ENCODE measurements at regions not wholly inside any gene's neighbourhood (a gene's known extent, or its start where the extent isn't known, plus 50 kb on each side); places are given as distances from the start of the nearest gene placed in this dataset.

DNA sequence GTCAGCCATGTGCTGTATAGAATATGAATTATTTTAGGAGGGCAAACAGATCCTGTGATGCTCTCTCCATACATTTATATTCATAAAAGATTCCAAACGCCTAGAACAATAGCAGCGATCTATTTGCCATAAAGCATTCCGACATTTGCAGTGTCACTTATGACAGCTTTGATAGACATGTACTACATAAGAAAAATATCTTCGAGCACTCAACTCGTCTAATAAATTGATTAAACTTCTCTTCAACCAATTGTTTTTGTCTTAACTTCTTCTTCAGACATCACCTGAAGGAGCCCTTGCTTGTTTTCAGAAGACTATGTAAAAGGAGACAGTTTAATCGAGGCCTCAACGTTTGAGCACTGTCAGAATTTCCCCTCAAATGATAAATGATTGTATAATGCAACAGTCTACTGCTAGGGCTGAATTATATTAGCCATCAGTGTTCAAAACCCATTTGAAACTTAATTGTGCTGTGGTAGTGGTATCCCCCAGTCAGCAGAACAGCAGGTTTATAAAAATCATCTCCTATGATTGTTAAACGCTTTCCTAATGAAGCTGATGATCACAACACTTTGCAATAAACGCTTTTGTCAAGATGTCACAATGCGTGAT lies 158.0 kb upstream of the MGMT start:
- DNase-seq (ENCODE audit: extremely low read depth, low read depth), result no peak

DNA sequence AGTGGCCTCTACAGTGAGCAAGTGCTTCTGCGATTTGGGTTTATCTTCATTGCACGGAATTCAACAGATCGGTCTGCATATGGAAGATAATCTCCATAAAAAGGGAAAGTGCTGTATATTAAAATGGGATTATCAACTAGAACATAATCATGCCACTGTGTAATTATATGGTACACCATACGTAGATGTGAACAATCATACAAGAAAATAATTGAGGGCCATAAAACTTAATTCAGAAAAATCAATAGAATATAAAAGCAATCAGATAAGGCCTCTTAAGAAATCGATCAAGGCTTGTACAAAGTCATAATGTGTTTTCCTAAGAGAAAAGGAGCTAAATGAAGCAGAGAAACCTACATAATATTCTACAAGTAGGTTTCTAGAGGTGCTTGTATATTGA lies 157.5 kb upstream of the MGMT start:
- no peak for DNase-seq (ENCODE audit: extremely low read depth, low read depth)

DNA sequence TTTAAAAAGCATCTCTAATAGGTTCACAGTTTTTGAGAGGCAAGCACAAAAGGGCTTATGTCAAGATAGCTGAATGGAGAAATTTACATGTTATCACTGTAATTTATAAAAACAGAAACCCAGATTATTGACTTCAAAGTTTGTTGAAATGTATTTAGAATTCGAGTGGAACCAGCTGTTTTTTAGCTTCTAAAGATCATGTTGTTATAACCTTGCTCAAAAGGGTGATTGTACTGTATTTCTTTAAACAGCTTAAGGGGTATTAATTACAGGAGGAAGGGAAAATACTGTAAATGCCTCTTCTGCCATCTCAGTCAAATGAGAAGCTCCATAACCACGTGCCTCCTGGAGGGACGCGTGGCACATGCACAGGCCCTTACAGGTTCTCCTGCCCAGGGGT lies 156.2 kb upstream of the MGMT start:
- no peak for DNase-seq (ENCODE audit: extremely low read depth, low read depth)

DNA sequence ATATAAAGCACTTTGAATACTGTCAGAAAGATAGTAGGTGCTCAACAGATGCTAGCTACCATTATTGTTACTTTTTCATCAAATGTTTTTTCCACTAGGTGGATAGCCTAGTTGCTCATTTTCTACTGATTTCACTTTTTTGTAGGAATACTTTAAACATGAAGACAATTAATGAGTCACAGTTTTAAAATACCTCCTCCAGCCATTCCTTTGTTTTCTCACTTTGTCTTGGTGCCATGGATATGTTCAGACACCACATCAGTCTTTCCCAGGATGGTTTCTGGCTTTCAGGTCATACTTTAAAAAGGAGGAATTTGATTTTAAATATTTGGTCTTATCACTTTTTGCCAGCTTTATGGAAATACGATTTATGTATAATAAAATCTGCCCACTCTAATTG lies 147.1 kb upstream of the MGMT start:
- DNase-seq (ENCODE audit: extremely low read depth, low read depth), result no peak

DNA sequence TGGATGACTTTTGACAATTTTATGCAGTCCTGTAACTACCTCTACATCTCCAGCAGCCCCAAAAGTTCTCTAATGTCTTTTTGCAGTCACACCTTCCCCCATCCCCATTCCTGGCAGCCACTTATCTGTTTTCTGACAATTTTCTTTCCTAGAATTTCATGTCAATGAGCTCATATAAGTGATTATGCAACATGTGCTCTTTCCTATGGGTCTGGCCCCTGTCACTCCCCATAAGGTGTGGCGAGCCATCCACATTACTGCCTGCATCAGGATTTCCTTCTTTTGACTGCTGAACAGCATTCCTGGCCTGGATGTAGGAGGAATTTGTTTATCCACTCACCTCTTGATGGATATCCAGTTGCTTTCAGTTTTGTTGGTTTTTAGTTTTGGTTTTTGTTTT lies 146.7 kb upstream of the MGMT start:
- no peak for DNase-seq (ENCODE audit: extremely low read depth, low read depth)

DNA sequence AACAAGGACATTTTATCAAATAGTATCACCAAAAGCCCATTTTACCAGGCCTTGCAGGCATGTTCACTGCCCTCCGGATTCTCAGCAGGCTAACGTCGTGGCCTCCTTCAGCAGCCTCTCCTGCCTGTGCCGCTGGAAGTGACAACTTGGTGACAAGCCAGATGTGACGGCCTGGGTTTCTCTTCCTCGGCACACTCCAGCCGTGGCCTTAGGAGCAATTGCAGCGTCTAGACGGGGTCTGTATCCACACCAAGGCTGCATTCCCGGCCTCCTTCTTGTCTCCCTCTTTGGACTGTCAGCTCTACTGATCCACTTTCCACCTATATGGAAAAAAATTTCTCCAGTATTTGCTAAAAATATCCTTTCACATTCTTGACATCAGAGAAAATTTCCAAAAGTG lies 145.3 kb upstream of the MGMT start:
- no peak for DNase-seq (ENCODE audit: extremely low read depth, low read depth)

DNA sequence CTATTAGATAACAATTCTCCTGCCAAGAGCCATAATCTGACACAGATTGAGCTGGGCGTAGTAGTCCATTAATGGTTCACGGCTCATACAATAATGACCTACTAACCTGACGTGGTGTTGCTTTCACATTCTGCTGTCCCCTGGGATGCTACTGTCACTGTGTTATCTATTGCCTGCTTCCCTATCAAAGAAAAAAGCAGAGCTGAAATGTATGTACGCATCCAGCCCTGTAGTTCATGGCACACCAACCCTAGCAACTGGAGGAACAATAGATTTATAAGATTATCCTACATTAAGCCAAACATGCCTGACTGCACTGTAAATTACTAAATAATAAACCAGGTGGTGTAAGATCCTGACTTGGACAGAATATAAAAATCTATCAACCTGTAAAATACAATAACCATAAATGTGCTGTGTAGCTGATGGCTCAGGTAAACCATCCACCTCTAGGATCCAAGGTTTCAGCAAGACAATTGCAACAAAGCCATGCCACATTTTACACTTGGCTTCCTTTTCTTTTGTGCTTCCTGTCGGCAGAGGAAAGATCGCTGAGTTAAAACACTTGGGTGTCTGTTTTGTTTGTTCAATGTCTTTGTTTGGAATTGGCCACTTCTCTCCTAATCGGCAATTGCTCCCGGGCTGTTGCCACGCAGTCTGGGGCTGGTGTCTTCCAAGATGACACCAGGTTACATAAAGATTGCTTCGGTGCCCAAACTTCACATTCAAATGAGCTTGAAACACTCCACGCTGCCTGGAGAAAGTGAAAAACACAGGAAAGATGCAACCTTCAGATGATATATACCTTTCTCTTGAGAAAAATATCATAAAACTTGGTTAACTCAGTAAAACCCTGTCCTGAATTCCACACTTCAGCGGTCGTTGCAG lies 143.9 kb upstream of the MGMT start:
- no peak for DNase-seq (ENCODE audit: extremely low read depth, low read depth)

DNA sequence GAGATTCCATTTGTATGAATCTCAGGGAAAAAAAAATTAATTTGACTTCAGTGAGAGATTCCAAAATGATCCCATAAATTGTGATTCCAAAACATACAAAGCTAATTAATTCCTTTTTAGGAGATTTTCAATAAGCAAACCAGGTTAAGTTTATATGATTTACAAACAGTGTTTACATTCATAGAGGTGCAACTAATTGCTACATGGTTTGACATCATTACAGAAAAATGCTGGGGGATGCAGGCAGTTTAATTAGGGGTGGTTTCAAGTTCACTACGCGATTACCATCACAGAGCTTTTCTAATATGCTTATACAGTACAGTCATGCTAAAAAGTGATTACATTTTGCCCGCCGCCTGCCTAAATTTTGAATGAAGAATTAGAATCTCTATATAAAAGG lies 143.2 kb upstream of the MGMT start:
- no peak for DNase-seq (ENCODE audit: extremely low read depth, low read depth)

DNA sequence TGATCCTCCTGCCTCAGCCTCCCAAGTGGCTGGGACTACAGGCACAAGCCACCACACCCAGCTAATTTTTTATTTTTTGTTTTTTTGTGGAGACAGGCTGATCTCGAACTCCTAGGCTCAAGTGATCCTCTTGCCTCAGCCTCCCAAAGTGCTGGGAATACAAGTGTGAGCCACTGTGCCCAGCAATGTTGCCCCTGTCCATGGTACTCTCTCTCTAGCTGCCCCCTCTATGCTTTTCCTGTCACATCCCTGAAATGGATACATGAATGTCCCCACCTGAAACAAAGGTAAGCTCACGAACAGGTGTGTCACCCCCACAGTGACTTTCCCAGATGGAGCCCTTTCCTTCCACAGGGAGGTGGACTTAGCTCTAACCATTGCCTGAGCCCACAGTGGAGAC lies 141.1 kb upstream of the MGMT start:
- DNase-seq (ENCODE audit: extremely low read depth, low read depth), result no peak

DNA sequence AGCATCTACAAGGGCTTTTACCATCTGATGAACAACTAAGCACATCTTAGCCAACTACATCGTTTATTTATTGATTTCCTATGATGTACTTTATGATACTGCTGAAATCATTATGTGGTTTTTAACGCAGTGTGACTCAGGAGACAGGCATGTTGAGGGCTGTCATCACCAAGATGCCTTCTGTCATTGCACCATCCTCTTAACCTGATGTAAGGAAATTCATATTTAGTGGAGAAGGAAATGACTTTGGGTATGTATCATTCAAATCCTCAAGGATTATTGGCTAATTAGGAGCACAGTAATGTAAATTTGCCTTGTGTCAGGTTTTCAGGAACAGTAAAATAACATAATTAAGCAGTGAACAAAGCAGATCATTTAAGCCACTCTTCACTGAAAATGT lies 138.5 kb upstream of the MGMT start:
- no peak for DNase-seq (ENCODE audit: extremely low read depth, low read depth)

DNA sequence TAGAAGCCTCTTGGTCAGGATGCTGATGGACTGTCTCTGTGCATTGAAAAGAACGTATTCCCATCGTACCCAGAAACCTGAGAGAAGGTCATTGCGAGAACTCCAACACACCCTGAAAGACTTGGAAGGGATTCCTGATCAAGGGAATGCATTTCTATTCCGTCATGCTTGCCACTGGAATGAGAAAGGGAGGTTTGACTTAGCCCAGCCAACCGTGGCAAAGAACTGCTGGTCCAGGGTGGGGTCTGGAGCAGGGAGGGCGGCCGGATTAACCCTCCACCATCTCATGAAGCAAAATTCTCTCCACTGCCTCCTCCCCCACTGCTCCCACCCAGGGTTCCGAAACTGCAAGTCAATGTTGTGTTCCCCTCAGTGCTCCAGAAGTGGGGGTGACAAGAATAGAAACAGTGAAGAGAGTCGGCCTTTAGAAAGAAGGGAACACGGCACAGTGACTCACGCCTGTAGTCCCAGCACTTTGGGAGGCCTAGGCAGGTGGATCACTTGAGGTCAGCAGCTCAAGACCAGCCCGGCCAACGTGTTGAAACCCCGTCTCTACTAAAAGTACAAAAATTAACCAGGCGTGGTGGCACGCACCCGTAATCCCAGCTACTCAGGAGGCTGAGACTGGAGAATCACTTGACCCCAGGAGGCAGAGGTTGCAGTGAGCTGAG lies 137.5 kb upstream of the MGMT start:
- no peak for DNase-seq (ENCODE audit: extremely low read depth, low read depth)

DNA sequence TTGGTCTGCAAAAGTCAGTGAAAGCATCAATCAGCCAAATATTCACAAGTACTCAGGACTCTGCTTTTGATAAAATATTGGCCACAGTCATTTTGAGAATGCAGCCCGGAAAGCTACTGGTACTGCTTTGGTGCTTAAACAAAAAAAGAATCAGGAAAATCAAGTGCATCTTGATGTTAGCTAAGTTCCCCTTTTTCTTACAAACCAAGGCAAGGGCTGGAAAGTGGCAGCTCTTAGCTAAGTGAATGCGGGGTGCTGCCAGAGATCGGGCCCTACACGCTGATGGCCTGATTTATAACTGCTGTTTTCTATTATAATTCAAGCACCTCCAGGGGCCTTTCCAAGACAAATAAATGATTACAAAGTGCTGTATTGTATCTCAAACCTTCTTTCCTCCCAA lies 136.8 kb upstream of the MGMT start:
- DNase-seq (ENCODE audit: extremely low read depth, low read depth), result no peak

DNA sequence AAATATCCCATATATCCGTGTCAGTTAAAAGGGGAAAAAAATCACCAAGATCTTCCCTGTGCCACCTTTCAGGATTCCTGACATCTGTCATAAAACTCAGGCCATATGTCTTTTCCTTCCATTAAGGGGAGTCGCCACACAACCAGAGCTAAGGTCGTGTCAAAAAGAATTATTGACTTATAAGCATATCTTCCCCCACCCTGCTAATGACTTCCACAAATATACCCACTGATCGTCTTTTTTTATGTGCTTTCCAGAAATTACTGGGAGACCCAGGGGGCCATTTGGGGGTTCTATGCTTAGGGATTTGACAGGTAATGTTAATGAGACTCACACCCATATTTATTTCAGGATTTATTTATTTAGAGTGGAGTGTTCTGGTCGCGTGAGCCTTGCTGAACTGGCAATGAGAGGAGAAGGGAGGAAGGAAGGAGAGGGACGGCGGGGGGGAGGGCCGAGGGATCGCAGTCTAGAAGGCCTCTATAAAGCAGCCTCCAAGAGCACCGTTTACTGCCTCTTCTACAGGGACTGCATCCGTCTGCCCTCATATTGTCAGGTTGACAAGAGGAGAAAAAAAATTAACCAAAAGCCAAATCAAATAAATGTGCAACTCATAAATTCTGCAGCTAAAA lies 135.7 kb upstream of the MGMT start:
- no peak for DNase-seq (ENCODE audit: extremely low read depth, low read depth)

DNA sequence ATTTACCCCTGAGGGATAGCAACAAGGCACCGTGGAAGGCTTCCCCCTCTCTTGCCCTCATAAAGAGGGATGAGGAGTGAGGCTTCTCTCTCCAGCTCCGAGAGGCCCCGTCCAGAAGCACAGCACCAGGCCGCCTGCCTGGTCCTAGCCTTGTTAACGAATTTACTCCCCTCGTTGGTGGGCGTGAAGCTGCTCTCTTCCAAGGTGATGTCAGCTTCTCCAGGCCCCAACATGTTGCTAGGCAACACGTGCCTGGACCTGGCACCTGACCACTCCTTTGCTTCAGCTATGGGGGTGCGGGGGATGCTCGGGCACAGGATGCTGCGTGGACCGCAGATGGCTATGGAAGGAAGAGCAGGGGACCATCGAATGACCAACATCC lies 135.2 kb upstream of the MGMT start:
- DNase-seq (ENCODE audit: extremely low read depth, low read depth), result no peak

DNA sequence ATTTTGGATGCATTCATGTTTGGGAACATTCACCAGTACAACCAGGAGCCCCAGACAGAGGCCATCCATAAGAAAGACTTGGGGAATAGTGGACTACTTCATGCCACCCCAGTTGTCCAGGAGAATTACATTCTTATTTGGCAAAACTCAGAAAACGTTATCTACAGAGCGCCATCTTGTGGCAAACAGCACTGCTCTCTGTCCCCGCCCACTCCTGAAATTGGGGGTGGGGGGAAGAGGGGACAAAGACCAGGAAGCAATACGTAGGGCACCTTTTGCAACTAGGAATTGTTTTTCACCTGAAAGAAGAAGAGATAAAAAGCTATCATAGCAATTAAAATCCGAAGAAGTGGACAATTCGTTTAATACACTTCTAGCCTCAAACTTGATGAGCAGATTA lies 134.6 kb upstream of the MGMT start:
- DNase-seq (ENCODE audit: extremely low read depth, low read depth), result no peak

DNA sequence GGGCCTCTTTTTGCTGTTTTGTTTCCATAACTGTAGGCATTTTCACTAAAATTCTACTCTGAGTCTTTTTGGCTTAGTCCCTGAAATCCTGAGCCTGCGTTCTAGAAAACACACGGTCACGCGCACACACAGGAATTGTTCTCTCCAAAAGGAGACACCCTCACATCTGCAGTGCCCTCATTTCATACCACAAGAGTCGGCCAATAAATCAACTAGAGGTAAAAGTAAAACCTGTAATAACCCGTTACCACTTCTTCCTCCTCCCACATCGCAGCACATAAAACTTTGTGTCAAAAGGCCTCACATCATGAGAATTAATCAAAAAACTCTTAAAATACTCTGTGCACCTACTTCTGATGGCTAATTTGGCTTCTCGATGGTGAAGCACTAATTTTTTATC lies 133.3 kb upstream of the MGMT start:
- no peak for DNase-seq (ENCODE audit: extremely low read depth, low read depth)

DNA sequence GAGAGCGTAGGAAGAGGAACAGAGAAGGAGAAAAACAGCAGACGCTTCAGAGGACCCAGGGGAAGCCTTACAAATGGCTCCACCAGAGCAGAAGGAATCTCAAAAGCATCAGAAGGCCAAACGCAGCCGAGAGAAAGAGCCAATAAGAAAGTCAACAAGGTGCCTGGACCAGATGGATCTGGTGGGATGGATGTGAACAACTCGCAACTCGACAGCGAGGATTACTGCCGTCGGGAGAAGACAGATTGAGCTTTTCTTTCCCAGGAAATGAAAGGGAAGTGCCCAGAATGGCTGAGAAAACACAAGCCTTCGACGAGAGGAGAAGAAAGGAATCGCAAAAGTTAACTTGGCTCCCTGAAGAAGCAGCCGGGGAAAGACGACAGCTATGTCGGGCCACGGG lies 132.8 kb upstream of the MGMT start:
- no peak for DNase-seq (ENCODE audit: extremely low read depth, low read depth)

DNA sequence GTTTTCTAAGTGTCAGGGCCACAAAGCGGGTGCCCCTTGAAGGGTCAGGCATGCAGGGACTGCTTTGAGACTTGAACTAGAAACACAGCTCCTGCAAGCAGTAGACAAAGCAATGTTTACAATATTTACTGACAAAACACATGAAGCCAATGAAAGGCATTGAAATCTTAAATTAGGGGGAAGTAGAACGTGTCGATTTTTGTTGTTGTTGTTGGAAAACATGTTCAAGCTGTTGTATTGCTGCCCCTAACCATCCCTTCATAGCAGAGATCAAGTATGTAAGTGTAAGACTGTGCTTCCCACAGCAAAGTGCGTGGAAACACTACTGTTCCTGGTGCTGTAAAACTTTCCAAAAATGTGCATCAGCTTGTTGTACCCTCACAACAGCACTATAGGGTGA lies 131.6 kb upstream of the MGMT start:
- no peak for DNase-seq (ENCODE audit: extremely low read depth, low read depth)

DNA sequence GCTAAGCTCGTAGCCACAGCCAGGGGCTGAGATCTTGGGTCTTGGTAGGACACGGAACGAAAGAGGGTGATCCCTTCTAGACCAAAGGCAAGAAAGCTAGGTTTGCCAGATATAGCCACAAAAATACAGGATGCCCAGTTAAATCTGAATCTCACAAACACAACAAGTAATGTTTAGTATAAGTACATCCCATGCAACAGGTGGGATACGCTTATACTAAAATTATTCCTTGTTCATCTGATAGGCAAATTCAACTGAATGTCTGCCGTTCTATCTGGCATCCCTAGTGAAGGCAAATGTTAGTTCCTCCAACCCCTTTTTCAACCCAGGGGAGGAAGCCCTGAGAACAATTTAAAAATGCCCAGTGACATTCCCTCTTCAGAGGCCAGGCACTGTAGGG lies 131.1 kb upstream of the MGMT start:
- DNase-seq (ENCODE audit: extremely low read depth, low read depth), result no peak

DNA sequence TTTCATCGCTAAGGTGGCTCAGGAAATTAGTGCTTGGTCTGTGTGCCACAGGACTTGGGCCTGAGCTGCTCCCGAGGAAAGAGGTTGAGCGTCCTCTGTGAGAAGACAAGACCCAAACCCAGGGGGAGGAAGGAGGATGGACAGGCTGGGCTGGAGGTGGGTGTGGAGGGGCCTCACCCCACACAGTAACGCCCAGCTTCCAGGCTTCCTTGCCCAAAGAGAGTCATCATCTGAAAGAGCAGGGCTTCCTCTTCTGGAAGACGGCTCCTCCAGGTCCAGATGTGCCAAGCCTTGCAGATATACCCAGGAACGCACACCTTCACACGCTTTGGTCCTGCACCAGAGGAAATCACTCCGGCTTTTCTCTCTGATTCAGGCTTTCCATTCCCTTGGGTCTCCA lies 127.8 kb upstream of the MGMT start:
- no peak for DNase-seq (ENCODE audit: extremely low read depth, low read depth)

DNA sequence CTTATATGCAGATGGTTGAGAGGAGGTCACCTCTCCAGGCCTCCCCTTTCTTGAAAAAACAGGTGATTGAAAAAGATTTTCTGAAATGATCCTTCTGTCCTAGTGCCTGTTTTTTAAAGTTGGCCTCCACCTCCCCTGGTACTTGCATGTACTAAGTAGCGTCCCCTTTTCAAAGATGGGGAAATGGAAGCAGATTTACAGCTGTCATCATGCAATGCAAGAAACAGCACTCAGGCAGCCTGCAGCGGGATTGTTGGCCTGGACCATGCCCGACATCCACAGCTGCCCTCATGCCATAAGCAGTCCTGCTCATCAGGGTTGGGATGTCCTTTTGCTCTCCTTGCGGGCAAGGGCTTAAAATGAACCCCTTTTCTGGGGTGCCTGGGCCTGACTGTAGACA lies 127.2 kb upstream of the MGMT start:
- DNase-seq (ENCODE audit: extremely low read depth, low read depth), result no peak

DNA sequence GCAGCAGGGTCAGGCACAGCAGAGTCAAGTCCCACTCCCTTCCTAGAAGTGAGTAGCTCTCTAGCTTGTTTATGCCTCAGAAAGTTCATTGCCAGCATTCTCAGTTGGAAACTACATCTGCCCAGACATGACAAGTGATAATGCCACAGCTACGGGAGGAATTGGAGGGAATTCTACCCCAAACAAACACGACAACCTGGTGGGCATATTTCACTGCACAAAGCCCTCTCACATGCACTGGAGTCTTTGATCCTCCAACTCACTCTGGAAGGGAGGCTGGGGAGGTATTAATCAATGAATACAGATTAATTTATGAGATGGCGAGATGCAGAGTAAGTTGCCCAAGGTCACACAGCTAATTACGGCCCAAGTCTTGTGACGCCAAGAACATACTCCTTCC lies 126.0 kb upstream of the MGMT start:
- no peak for DNase-seq (ENCODE audit: extremely low read depth, low read depth)
